ENCODE measurements at regions not wholly inside any gene's neighbourhood (a gene's known extent, or its start where the extent isn't known, plus 50 kb on each side); places are given as distances from the start of the nearest gene placed in this dataset.
"Not testable (repeated sequence)": the region's sequence is repeated elsewhere in the genome, so short reads cannot be mapped to it uniquely, and the experiment has no call there.

- Histone ChIP-seq H3K4me1 (ENCODE audit: control insufficient read depth in 4 of 4, insufficient read depth in 4 of 4, low read length in 3 of 4) (peaks cover 0 to 14% (median 3%) of the 10 kb centered on the region in 4 donors), H3K4me3 (ENCODE audit: low read depth in 1 of 3, low read length in 3 of 3) (no peak overlapping the region), H3K9ac (ENCODE audit: low read depth in 1 of 2, low read length in 2 of 2) (no peak overlapping the region), H3K27me3 (ENCODE audit: control insufficient read depth in 4 of 4, insufficient read depth in 4 of 4, low read length in 3 of 4) (peaks cover 0 to 6% (median 0%) of the 10 kb centered on the region in 4 donors), H3K27ac (ENCODE audit: low read depth in 1 of 2, low read length in 2 of 2) (no peak overlapping the region), H3K36me3 (ENCODE audit: control insufficient read depth in 4 of 4, insufficient read depth in 3 of 4, low read depth in 1 of 4, low read length in 3 of 4) (no peaks in the 10 kb centered on the region), H3K9me3 (ENCODE audit: control insufficient read depth in 4 of 4, low read length in 3 of 4) (peaks cover 0 to 4% (median 0%) of the 10 kb centered on the region in 4 donors)
- DNase-seq (ENCODE audit: low spot score): no peak
- WGBS: 22% methylated on average over 68 of the region's 68 CpGs
- TF ChIP-seq, protein P1, sequence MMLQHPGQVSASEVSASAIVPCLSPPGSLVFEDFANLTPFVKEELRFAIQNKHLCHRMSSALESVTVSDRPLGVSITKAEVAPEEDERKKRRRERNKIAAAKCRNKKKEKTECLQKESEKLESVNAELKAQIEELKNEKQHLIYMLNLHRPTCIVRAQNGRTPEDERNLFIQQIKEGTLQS (IDR thresholded peaks at IDR 0.05): no peak
- TF ChIP-seq HNF4G (IDR thresholded peaks at IDR 0.05) (no peak), YY1 (IDR thresholded peaks at IDR 0.05) (no peak), FOXA1 (IDR thresholded peaks at IDR 0.05) (no peak), REST (IDR thresholded peaks at IDR 0.05) (no peak), TAF1 (conservative IDR thresholded peaks at IDR 0.05) (no peak)
- TF ChIP-seq, protein P2, sequence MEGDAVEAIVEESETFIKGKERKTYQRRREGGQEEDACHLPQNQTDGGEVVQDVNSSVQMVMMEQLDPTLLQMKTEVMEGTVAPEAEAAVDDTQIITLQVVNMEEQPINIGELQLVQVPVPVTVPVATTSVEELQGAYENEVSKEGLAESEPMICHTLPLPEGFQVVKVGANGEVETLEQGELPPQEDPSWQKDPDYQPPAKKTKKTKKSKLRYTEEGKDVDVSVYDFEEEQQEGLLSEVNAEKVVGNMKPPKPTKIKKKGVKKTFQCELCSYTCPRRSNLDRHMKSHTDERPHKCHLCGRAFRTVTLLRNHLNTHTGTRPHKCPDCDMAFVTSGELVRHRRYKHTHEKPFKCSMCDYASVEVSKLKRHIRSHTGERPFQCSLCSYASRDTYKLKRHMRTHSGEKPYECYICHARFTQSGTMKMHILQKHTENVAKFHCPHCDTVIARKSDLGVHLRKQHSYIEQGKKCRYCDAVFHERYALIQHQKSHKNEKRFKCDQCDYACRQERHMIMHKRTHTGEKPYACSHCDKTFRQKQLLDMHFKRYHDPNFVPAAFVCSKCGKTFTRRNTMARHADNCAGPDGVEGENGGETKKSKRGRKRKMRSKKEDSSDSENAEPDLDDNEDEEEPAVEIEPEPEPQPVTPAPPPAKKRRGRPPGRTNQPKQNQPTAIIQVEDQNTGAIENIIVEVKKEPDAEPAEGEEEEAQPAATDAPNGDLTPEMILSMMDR (IDR thresholded peaks at IDR 0.05; ENCODE audit: low read depth, low read length, missing input control): no peak
These were observed 94.6 kb upstream of the ANKRD30BL start for GRCh38 chr2:132256251-132256902.

DNA sequence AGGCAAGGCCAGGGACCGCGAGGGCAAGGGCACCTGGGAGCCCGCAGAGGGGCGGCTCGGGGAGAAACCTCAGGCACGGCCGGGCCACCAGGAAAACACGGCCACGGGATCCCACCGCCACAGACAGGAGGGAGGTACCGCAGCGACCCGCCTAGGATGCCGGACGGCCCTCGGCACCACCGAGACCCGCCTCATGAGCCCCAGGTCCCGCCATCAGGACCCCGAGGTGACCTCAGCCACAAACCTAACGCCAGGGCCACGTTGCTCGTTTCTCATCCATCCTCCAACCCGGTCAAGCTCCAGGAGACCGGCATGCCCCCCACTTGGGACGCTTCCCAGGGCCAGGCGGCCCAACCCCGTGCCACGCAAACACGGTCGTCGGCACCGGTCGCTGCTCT lies 95.2 kb upstream of the ANKRD30BL start:
- H3K4me3 ChIP-seq (ENCODE audit: low read depth in 1 of 3, low read length in 3 of 3); H3K36me3 ChIP-seq (ENCODE audit: control insufficient read depth in 4 of 4, insufficient read depth in 3 of 4, low read depth in 1 of 4, low read length in 3 of 4); H3K9me3 ChIP-seq (ENCODE audit: control insufficient read depth in 4 of 4, low read length in 3 of 4); H3K9ac ChIP-seq (ENCODE audit: low read depth in 1 of 2, low read length in 2 of 2); DNase-seq (ENCODE audit: low spot score); H3K27ac ChIP-seq (ENCODE audit: low read depth in 1 of 2, low read length in 2 of 2); H3K27me3 ChIP-seq (ENCODE audit: control insufficient read depth in 4 of 4, insufficient read depth in 4 of 4, low read length in 3 of 4): not testable (repeated sequence)
- H3K4me1 ChIP-seq (ENCODE audit: control insufficient read depth in 4 of 4, insufficient read depth in 4 of 4, low read length in 3 of 4): peaks cover 0 to 14% (median 3%) of the 10 kb centered on the region in 4 donors
- 8% methylated on average over 34 of the region's 34 CpGs for WGBS

GRCh38 chr2:132257301-132258171 lies 95.8 kb upstream of the ANKRD30BL start:
- WGBS: 10% methylated on average over 79 of the region's 79 CpGs
- not testable (repeated sequence) for H3K4me3 ChIP-seq (ENCODE audit: low read depth in 1 of 3, low read length in 3 of 3); DNase-seq (ENCODE audit: low spot score)

DNA sequence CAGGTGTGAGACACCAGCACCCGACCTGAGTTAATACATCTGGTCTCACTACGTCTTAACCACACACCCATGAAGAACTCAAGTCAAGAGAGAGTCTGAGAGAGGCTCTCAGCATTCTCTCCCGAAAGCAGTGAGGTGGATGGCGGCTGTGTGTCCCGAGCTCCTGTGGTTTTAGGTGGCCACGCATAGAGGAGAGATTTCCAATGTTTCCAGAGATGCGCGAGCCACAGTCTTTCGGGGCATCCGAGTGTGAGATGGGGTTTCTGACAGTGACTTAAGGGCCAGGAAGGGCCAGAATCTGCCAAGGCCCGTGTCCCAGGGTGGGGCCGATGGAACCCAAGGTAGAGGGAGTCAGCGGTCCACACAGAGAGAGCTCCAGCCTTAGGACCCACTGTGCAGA lies 97.5 kb upstream of the ANKRD30BL start:
- WGBS: 93% methylated on average over 13 of the region's 13 CpGs
- H3K27me3 ChIP-seq (ENCODE audit: control insufficient read depth in 4 of 4, insufficient read depth in 4 of 4, low read length in 3 of 4); DNase-seq (ENCODE audit: low spot score): not testable (repeated sequence)

More at GRCh38 chr2:132257301-132258171, 95.8 kb upstream of the ANKRD30BL start:
- not testable (repeated sequence) for H3K9ac ChIP-seq (ENCODE audit: low read depth in 1 of 2, low read length in 2 of 2); H3K27me3 ChIP-seq (ENCODE audit: control insufficient read depth in 4 of 4, insufficient read depth in 4 of 4, low read length in 3 of 4); H3K27ac ChIP-seq (ENCODE audit: low read depth in 1 of 2, low read length in 2 of 2); H3K9me3 ChIP-seq (ENCODE audit: control insufficient read depth in 4 of 4, low read length in 3 of 4); H3K36me3 ChIP-seq (ENCODE audit: control insufficient read depth in 4 of 4, insufficient read depth in 3 of 4, low read depth in 1 of 4, low read length in 3 of 4)
- peaks cover 0 to 14% (median 3%) of the 10 kb centered on the region in 4 donors for H3K4me1 ChIP-seq (ENCODE audit: control insufficient read depth in 4 of 4, insufficient read depth in 4 of 4, low read length in 3 of 4)

GRCh38 chr2:132265595-132265994 lies 103.8 kb upstream of the ANKRD30BL start:
- H3K9ac ChIP-seq (ENCODE audit: low read depth in 1 of 2, low read length in 2 of 2); H3K27me3 ChIP-seq (ENCODE audit: control insufficient read depth in 4 of 4, insufficient read depth in 4 of 4, low read length in 3 of 4); H3K9me3 ChIP-seq (ENCODE audit: control insufficient read depth in 4 of 4, low read length in 3 of 4); H3K4me3 ChIP-seq (ENCODE audit: low read depth in 1 of 3, low read length in 3 of 3); H3K27ac ChIP-seq (ENCODE audit: low read depth in 1 of 2, low read length in 2 of 2); H3K36me3 ChIP-seq (ENCODE audit: control insufficient read depth in 4 of 4, insufficient read depth in 3 of 4, low read depth in 1 of 4, low read length in 3 of 4); DNase-seq (ENCODE audit: low spot score); H3K4me1 ChIP-seq (ENCODE audit: control insufficient read depth in 4 of 4, insufficient read depth in 4 of 4, low read length in 3 of 4): not testable (repeated sequence)
- 90% methylated on average over 12 of the region's 12 CpGs for WGBS

More for the DNA sequence above, 97.5 kb upstream of the ANKRD30BL start:
- H3K9ac ChIP-seq (ENCODE audit: low read depth in 1 of 2, low read length in 2 of 2); H3K4me3 ChIP-seq (ENCODE audit: low read depth in 1 of 3, low read length in 3 of 3); H3K36me3 ChIP-seq (ENCODE audit: control insufficient read depth in 4 of 4, insufficient read depth in 3 of 4, low read depth in 1 of 4, low read length in 3 of 4); H3K9me3 ChIP-seq (ENCODE audit: control insufficient read depth in 4 of 4, low read length in 3 of 4); H3K27ac ChIP-seq (ENCODE audit: low read depth in 1 of 2, low read length in 2 of 2): not testable (repeated sequence)
- peaks cover 0 to 14% (median 3%) of the 10 kb centered on the region in 4 donors for H3K4me1 ChIP-seq (ENCODE audit: control insufficient read depth in 4 of 4, insufficient read depth in 4 of 4, low read length in 3 of 4)

Measured in liver (tissue), 8 donors.